Naive thymus-derived CD4-positive, alpha-beta T cell (primary cell): ENCODE measurements at regions not wholly inside any gene's neighbourhood (a gene's known extent, or its start where the extent isn't known, plus 50 kb on each side); places are given as distances from the start of the nearest gene placed in this dataset.

ENCODE experiments used
- ATAC-seq: fragments of 150-1000 bp; cut with Tn5 transposase; 2 replicates; pipeline ENCODE4 v1.10.0; 2021; ENCODE audit warnings: mild to moderate bottlenecking, moderate library complexity
- CTCF ChIA-PET: fragments of 350-600 bp; sonication (Branson Sonifier 250); formaldehyde crosslinking; loops from one replicate; lab custom pipeline; 2021; ENCODE audit warnings: antibody characterized with exemption; lab: Charles Lee
- POLR2A ChIA-PET: fragments of 350-600 bp; sonication (Branson Sonifier 250); formaldehyde crosslinking; loops from one replicate; lab custom pipeline; 2021; ENCODE audit warnings: antibody characterized with exemption, inconsistent platforms; lab: Charles Lee
- DNase-seq, 9 donors: peaks; one replicate each; pipeline versions ENCODE4 v3.0.0 to v3.0.0-alpha.2; 2020 to 2022; ENCODE audit warnings: mixed read lengths in 1 of 9
- H3K27ac ChIP-seq: one replicate; pipeline ENCODE4 v1.7.0; 2013; ENCODE audit warnings: mild to moderate bottlenecking, low read depth, low read length, moderate library complexity
- H3K27me3 ChIP-seq, 2 donors: one replicate each; pipeline ENCODE4 v1.7.0; 2013; ENCODE audit warnings: low read length in 2 of 2, mild to moderate bottlenecking in 2 of 2, moderate library complexity in 2 of 2; ENCODE audit not compliant: control insufficient read depth in 2 of 2, insufficient read depth in 2 of 2
- H3K36me3 ChIP-seq, 3 experiments: 1 replicate in 2 of 3; 2 replicates in 1 of 3; pipeline ENCODE4 v1.7.0; 2013; ENCODE audit warnings: low read length in 3 of 3, mild to moderate bottlenecking in 3 of 3, moderate library complexity in 1 of 3; ENCODE audit not compliant: insufficient read depth in 3 of 3, control insufficient read depth in 2 of 3
- H3K4me1 ChIP-seq, 2 donors: one replicate each; pipeline ENCODE4 v1.7.0; 2013; ENCODE audit warnings: low read length in 2 of 2, mild to moderate bottlenecking in 2 of 2, moderate library complexity in 1 of 2; ENCODE audit not compliant: control insufficient read depth in 2 of 2, insufficient read depth in 2 of 2
- H3K4me3 ChIP-seq: 2 replicates; pipeline ENCODE4 v1.7.0; 2013; ENCODE audit warnings: mild to moderate bottlenecking, low read length
- H3K9me3 ChIP-seq, 3 experiments: 1 replicate in 2 of 3; 2 replicates in 1 of 3; pipeline ENCODE4 v1.7.0; 2013; ENCODE audit warnings: low read length in 3 of 3; ENCODE audit not compliant: control insufficient read depth in 2 of 3
- H3K27ac Mint-ChIP-seq, 9 donors: one replicate each; pipeline ENCODE4 v1.8.0; 2020 to 2022; ENCODE audit warnings: mixed read lengths in 9 of 9, mild to moderate bottlenecking in 8 of 9, moderate library complexity in 5 of 9, inconsistent platforms in 2 of 9
- H3K27me3 Mint-ChIP-seq, 5 donors: one replicate each; pipeline ENCODE4 v1.8.0; 2021 to 2022; ENCODE audit warnings: mixed read lengths in 5 of 5, mild to moderate bottlenecking in 1 of 5
- H3K36me3 Mint-ChIP-seq, 5 donors: one replicate each; pipeline ENCODE4 v1.8.0; 2020 to 2022; ENCODE audit warnings: mixed read lengths in 5 of 5, mild to moderate bottlenecking in 3 of 5, inconsistent platforms in 1 of 5
- H3K4me1 Mint-ChIP-seq, 7 donors: one replicate each; pipeline ENCODE4 v1.8.0; 2020 to 2022; ENCODE audit warnings: mixed read lengths in 7 of 7, mild to moderate bottlenecking in 3 of 7, inconsistent platforms in 1 of 7
- H3K4me3 Mint-ChIP-seq, 10 donors: one replicate each; pipeline ENCODE4 v1.8.0; 2020 to 2022; ENCODE audit warnings: mild to moderate bottlenecking in 10 of 10, mixed read lengths in 10 of 10, moderate library complexity in 6 of 10, inconsistent platforms in 2 of 10
- H3K9me3 Mint-ChIP-seq, 11 donors: one replicate each; pipeline ENCODE4 v1.8.0; 2020 to 2022; ENCODE audit warnings: mixed read lengths in 11 of 11, mild to moderate bottlenecking in 4 of 11, inconsistent platforms in 1 of 11, moderate library complexity in 1 of 11
- intact Hi-C, 2 donors: fragments of 100-400 bp; cut with micrococcal nuclease; formaldehyde crosslinking; loops; one replicate each; pipeline ENCODE4 v1.15.1; 2023

DNA sequence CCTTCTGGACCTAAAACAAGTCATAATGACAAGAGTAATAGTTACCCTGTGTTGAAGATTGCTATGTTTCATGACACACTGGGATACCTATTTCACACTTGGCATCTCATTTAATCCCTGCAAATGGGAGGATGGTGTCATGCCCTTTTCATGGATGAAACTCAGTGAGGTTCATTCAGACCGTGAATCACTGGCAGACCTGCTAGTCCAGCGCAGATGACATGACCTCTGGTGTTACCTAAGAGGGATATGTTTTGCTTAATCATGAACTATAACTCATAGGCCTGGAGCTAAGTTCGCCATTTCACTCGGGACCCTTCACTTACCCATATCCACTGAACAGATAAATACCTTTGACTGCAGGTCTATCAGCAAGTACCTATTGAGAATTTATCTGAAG, 286.6 kb upstream of the FMN2 start:
- no peak overlapping the region for H3K27ac ChIP-seq
- H3K36me3 ChIP-seq, result no peaks in the 10 kb centered on the region
- Mint-ChIP-seq H3K4me3 (peak overlapping the region in 1 of 10 donors; percentile 57), H3K27me3 (no peaks in the 10 kb centered on the region), H3K4me1 (peaks cover 2 to 27% (median 13%) of the 10 kb centered on the region in 7 donors), H3K9me3 (no peaks in the 10 kb centered on the region), H3K27ac (peak overlapping the region in 1 of 9 donors; percentile 80), H3K36me3 (peaks cover 0 to 1% (median 0%) of the 10 kb centered on the region in 5 donors)
- ChIA-PET CTCF (no interaction called here), POLR2A (no interaction called here)
- H3K4me1 ChIP-seq, result no peaks in the 10 kb centered on the region
- H3K9me3 ChIP-seq, result no peaks in the 10 kb centered on the region
- intact Hi-C loops, result no loop called here
- no peaks in the 10 kb centered on the region for H3K27me3 ChIP-seq
- H3K4me3 ChIP-seq, result no peak overlapping the region
- DNase-seq (no peak), ATAC-seq (peak; percentile 22)

DNA sequence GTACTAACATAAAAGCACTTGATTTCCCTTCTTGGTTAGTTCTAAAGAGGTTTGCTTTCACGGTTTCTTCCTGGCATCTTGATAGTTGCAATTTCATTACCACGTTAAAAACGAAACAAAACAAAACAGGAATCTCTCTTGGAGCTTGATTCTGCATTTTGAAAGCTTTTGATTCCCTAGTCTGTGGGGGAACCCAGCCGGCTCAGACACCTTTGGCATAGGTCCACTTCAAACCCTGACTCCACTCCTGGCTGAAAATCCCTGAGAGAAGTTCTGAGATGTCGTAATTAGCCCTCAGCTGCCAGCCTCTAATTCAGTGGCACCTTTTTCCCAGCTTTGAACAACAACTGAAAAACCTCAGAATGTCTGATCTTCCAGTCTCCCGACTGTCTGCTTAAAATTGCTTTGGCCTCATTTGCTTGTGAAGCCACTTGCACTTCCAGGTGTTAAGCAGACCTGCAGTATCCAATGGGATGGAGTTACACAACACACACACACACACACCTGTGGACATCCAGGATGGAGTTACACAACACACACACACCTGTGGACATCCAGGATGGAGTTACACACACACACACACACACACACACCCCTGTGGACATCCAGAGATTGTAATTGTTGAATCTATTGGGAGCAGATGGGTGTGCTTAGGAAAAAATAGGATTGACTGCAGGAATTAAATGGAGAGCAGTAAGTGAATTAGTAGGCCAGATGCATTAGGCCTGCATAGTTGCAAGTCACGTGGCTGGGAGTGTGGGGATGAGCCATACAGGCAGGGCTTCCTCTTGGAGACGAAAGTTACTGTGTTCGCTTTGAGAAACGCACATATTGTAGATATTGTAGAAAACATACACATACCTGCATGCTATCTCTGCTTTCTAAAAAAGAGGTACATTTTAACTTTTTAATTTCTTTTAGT, 285.6 kb upstream of the FMN2 start:
- peak overlapping the region in 1 of 9 donors; percentile 6 for H3K27ac Mint-ChIP-seq
- Histone ChIP-seq H3K27me3 (no peaks in the 10 kb centered on the region), H3K4me1 (peaks cover 1 to 10% of the 10 kb centered on the region in 2 donors), H3K36me3 (no peaks in the 10 kb centered on the region), H3K4me3 (no peak overlapping the region), H3K27ac (no peak overlapping the region), H3K9me3 (no peaks in the 10 kb centered on the region)
- H3K27me3 Mint-ChIP-seq, result no peaks in the 10 kb centered on the region
- peak overlapping the region in 8 of 10 donors; percentile 5 to 62 (median 42) for H3K4me3 Mint-ChIP-seq
- H3K9me3 Mint-ChIP-seq, result no peaks in the 10 kb centered on the region
- ATAC-seq (no peak), DNase-seq (no peak)
- CTCF ChIA-PET, result no interaction called here
- POLR2A ChIA-PET, result no interaction called here
- peaks cover 7 to 37% (median 22%) of the 10 kb centered on the region in 7 donors for H3K4me1 Mint-ChIP-seq
- H3K36me3 Mint-ChIP-seq, result peaks cover 0 to 1% (median 0%) of the 10 kb centered on the region in 5 donors
- intact Hi-C loops, result no loop called here

DNA sequence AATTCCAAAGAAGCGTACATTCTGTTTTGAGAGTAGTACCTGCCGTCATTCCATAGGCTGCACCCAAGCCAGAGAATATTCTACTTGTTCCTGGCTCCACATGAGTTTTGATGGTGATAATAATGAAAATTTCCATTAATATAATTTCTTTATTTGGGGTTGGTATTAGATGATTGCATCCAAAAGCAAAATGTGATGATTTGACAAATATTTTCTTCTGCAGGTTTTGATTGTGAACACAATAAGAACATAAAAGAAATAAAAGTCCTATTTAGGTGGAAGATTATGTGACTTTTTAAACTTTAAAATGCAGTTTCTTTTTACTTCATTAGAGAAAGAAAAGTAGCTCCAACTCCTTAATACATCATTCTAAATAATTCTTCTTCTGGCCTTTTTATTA, 284.8 kb upstream of the FMN2 start:
- ChIA-PET CTCF (no interaction called here), POLR2A (no interaction called here)
- H3K9me3 ChIP-seq, result no peaks in the 10 kb centered on the region
- intact Hi-C loops, result no loop called here
- Mint-ChIP-seq H3K4me1 (peaks cover 14 to 41% (median 26%) of the 10 kb centered on the region in 7 donors), H3K27ac (no peak overlapping the region), H3K4me3 (no peak overlapping the region), H3K9me3 (no peaks in the 10 kb centered on the region), H3K36me3 (peaks cover 0 to 1% (median 0%) of the 10 kb centered on the region in 5 donors), H3K27me3 (no peaks in the 10 kb centered on the region)
- no peaks in the 10 kb centered on the region for H3K27me3 ChIP-seq
- ATAC-seq (no peak), DNase-seq (no peak)
- peaks cover 4 to 11% of the 10 kb centered on the region in 2 donors for H3K4me1 ChIP-seq
- H3K4me3 ChIP-seq, result no peak overlapping the region
- H3K36me3 ChIP-seq, result no peaks in the 10 kb centered on the region
- no peak overlapping the region for H3K27ac ChIP-seq

DNA sequence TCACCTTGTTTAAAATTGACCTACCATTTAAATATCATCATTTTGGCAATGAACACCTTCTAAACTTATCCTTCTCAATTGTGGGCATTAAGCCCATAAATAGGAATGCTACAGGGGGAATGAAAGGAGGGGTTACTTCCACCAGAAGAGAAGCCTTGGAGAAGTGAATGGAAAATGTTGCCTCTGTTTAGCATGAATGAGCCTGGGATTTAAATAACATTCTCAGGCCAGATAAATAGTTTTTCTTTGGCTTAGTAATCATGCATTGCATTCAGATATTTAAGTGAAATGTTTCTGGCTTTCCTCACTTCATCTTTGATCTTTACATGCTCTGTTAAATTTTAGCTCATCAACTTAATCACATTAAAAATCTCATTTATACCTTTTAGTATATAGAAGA, 284.3 kb upstream of the FMN2 start:
- Histone ChIP-seq H3K27ac (no peak overlapping the region), H3K27me3 (no peaks in the 10 kb centered on the region), H3K9me3 (no peaks in the 10 kb centered on the region), H3K4me1 (peaks cover 4 to 11% of the 10 kb centered on the region in 2 donors), H3K4me3 (no peak overlapping the region), H3K36me3 (no peaks in the 10 kb centered on the region)
- Mint-ChIP-seq H3K4me1 (peaks cover 14 to 37% (median 21%) of the 10 kb centered on the region in 7 donors), H3K4me3 (no peak overlapping the region), H3K27ac (no peak overlapping the region), H3K36me3 (peaks cover 0 to 1% (median 0%) of the 10 kb centered on the region in 5 donors), H3K9me3 (no peaks in the 10 kb centered on the region), H3K27me3 (no peaks in the 10 kb centered on the region)
- ChIA-PET POLR2A (no interaction called here), CTCF (no interaction called here)
- DNase-seq (no peak), ATAC-seq (no peak)
- intact Hi-C loops, result no loop called here

DNA sequence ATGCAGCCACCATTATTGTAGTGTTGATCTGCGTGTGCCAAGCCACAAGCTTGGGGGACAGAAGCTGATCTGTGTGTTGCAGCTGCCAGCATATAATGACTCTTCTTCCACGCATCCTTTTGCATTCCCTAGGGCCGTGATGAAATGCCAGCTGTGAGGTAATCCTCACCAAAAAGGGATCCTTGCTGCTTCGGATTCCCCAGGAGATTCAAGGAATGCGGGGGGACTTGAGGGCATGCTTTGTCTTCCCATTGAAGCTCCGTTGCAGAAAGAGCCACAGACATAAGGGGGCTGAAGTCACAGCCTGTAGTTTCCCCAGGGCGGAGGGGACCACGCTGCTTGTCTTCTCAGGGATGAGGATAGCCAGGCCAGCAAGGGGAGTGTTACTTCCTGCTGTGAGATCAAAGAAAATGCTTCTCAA, 281.6 kb upstream of the FMN2 start:
- Mint-ChIP-seq H3K36me3 (peaks cover 0 to 1% (median 0%) of the 10 kb centered on the region in 5 donors), H3K9me3 (no peaks in the 10 kb centered on the region), H3K4me3 (no peak overlapping the region), H3K27ac (peak overlapping the region in 2 of 9 donors; percentile 9 to 63), H3K4me1 (peaks cover 14 to 42% (median 25%) of the 10 kb centered on the region in 7 donors), H3K27me3 (no peaks in the 10 kb centered on the region)
- no peaks in the 10 kb centered on the region for H3K27me3 ChIP-seq
- intact Hi-C loops, result no loop called here
- ChIA-PET POLR2A (no interaction called here), CTCF (interaction anchor here (1.1 to 1.3 kb wide), 2 partner anchors 8 to 12 kb away, joined by 3 read pairs; no protein-coding TSS in a partner anchor)
- no peaks in the 10 kb centered on the region for H3K36me3 ChIP-seq
- no peak overlapping the region for H3K4me3 ChIP-seq
- no peak overlapping the region for H3K27ac ChIP-seq
- H3K4me1 ChIP-seq, result peaks cover 4 to 11% of the 10 kb centered on the region in 2 donors
- no peaks in the 10 kb centered on the region for H3K9me3 ChIP-seq
- ATAC-seq (no peak), DNase-seq (no peak)

DNA sequence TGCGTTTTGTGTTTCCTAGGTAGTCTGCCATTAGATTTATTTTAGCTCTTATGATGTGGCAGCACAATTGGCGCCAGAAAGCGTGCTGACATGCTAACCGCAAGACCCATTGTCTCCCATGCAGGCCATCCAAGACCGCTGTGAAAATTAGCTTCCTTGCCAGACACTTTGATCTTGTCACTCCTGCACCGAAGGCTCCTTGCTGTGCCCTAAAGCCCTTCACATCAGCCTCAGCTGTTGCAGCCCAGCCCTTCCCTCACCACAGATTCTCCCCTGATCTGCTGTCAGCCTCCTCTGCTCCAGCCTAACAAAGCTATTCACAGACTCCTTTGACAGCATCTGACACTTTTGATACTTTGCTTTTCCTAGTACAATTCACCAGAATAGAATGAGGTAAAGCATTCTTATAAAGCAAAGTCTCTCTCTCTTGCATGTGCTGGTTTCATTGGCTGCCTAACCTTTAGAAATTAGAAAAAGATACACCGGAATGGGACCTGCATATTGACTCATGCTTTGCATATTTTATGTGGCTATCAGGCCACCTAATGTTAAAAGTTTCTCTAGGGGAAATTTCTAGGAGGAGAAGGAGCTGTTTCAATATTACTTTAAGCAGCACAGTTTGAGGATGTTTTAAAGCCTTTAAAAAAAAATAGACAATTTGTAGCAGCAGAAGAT, 280.3 kb upstream of the FMN2 start:
- Histone ChIP-seq H3K27ac (no peak overlapping the region), H3K4me3 (no peak overlapping the region), H3K9me3 (no peaks in the 10 kb centered on the region), H3K4me1 (peaks cover 4 to 11% of the 10 kb centered on the region in 2 donors), H3K36me3 (no peaks in the 10 kb centered on the region), H3K27me3 (no peaks in the 10 kb centered on the region)
- peak overlapping the region in 3 of 9 donors; percentile 0 to 51 (median 11) for H3K27ac Mint-ChIP-seq
- ATAC-seq (peak; percentile 18), DNase-seq (no peak)
- intact Hi-C loops, result no loop called here
- H3K4me1 Mint-ChIP-seq, result peaks cover 10 to 30% (median 23%) of the 10 kb centered on the region in 7 donors
- no peaks in the 10 kb centered on the region for H3K9me3 Mint-ChIP-seq
- peak overlapping the region in 1 of 10 donors; percentile 6 for H3K4me3 Mint-ChIP-seq
- peaks cover 0 to 1% (median 0%) of the 10 kb centered on the region in 5 donors for H3K36me3 Mint-ChIP-seq
- no peaks in the 10 kb centered on the region for H3K27me3 Mint-ChIP-seq
- POLR2A ChIA-PET, result no interaction called here
- CTCF ChIA-PET, result interaction anchor here (1.1 to 1.3 kb wide), 2 partner anchors 9 to 14 kb away, joined by 3 read pairs; no protein-coding TSS in a partner anchor
